ENCODE measurements at regions not wholly inside any gene's neighbourhood (a gene's known extent, or its start where the extent isn't known, plus 50 kb on each side); places are given as distances from the start of the nearest gene placed in this dataset.

GRCh38 chr11:134757633-134758032, 345.6 kb upstream of the B3GAT1 start:
- TF ChIP-seq CTCF (IDR thresholded peaks at IDR 0.05) = no peak
- TF ChIP-seq POLR2A (IDR thresholded peaks at IDR 0.05) = no peak

All from body of pancreas (tissue), 4 donors.